Neural cell (in vitro differentiated cells): ENCODE measurements at regions not wholly inside any gene's neighbourhood (a gene's known extent, or its start where the extent isn't known, plus 50 kb on each side); places are given as distances from the start of the nearest gene placed in this dataset.

Experiments
- H2AFZ ChIP-seq: fragments of 200-600, 300-800 bp; sonication (generic), shearing (Covaris generic); 2 replicates; pipeline ENCODE4 v1.6.0; 2014; ENCODE audit warnings: low read depth, mild to moderate bottlenecking, antibody characterized with exemption, low read length, moderate library complexity
- H3F3A ChIP-seq: fragments of 200-600 bp; shearing (Covaris generic); 2 replicates; pipeline ENCODE4 v1.6.1; 2016; ENCODE audit warnings: mild to moderate bottlenecking, moderate library complexity, mixed read lengths, antibody characterized with exemption, low read length; ENCODE audit not compliant: insufficient read depth, poor library complexity, severe bottlenecking
- H3K27ac ChIP-seq: fragments of 200-600, 300-800 bp; sonication (generic), shearing (Covaris generic); 2 replicates; pipeline ENCODE4 v1.5.1; 2014; ENCODE audit warnings: mild to moderate bottlenecking, low read length, moderate library complexity
- H3K27me3 ChIP-seq: fragments of 300-800, 200-600 bp; sonication (generic), shearing (Covaris generic); 2 replicates; pipeline ENCODE4 v1.6.0; 2014; ENCODE audit warnings: mild to moderate bottlenecking, low read depth, low read length, moderate library complexity; ENCODE audit not compliant: insufficient read depth
- H3K36me3 ChIP-seq: fragments of 300-800, 200-600 bp; sonication (generic), shearing (Covaris generic); 2 replicates; pipeline ENCODE4 v1.5.1; 2014; ENCODE audit warnings: mild to moderate bottlenecking, antibody characterized with exemption, low read length, moderate library complexity; ENCODE audit not compliant: insufficient read depth
- H3K4me2 ChIP-seq: fragments of 300-800, 200-600 bp; sonication (generic), shearing (Covaris generic); 2 replicates; pipeline ENCODE4 v1.6.0; 2014; ENCODE audit warnings: mild to moderate bottlenecking, low read length
- H3K4me3 ChIP-seq: fragments of 300-800, 200-600 bp; sonication (generic), shearing (Covaris generic); 2 replicates; pipeline ENCODE4 v1.5.1; 2014; ENCODE audit warnings: mild to moderate bottlenecking, low read length, moderate library complexity
- H3K79me2 ChIP-seq: fragments of 200-600 bp; shearing (Covaris generic); replicated peaks from 2 replicates; pipeline ENCODE4 v1.6.0; 2014; ENCODE audit warnings: mild to moderate bottlenecking, low read length, moderate library complexity; ENCODE audit not compliant: insufficient read depth
- H3K9ac ChIP-seq: fragments of 300-800, 200-600 bp; sonication (generic), shearing (Covaris generic); 2 replicates; pipeline ENCODE4 v1.6.1; 2016; ENCODE audit warnings: mild to moderate bottlenecking, low read length, mixed read lengths
- H3K9me2 ChIP-seq: fragments of 200-600 bp; shearing (Covaris generic); 2 replicates; pipeline ENCODE4 v1.6.1; 2016; ENCODE audit warnings: mild to moderate bottlenecking, low read length, mixed read lengths; ENCODE audit not compliant: insufficient read depth
- H3K9me3 ChIP-seq: fragments of 200-600, 300-800 bp; sonication (generic), shearing (Covaris generic); 2 replicates; pipeline ENCODE4 v1.6.1; 2016; ENCODE audit warnings: mild to moderate bottlenecking, mixed run types, low read length, moderate library complexity, mixed read lengths
- H4K20me1 ChIP-seq: fragments of 200-600 bp; shearing (Covaris generic); 2 replicates; pipeline ENCODE4 v1.6.1; 2016; ENCODE audit warnings: mild to moderate bottlenecking, mixed run types; ENCODE audit not compliant: insufficient read depth
- CTCF ChIP-seq: fragments of 450-650 bp; IDR thresholded peaks from 2 replicates; pipeline ENCODE4 v1.5.1; 2014; ENCODE audit warnings: antibody characterized with exemption, mild to moderate bottlenecking, moderate library complexity; ENCODE audit not compliant: poor library complexity, severe bottlenecking
- EP300 ChIP-seq: fragments of 450-650 bp; conservative IDR thresholded peaks from 2 replicates; pipeline ENCODE4 v1.6.1; 2014; ENCODE audit warnings: antibody characterized with exemption, mild to moderate bottlenecking, moderate library complexity; ENCODE audit not compliant: poor library complexity, severe bottlenecking
- EZH2 ChIP-seq: fragments of 200-600, 300-800 bp; shearing (Covaris generic), sonication (generic); IDR thresholded peaks from 2 replicates; pipeline ENCODE4 v1.6.1; 2014; ENCODE audit warnings: antibody characterized with exemption, low read length, borderline replicate concordance, mild to moderate bottlenecking; ENCODE audit not compliant: insufficient read depth, poor library complexity, severe bottlenecking
- MXI1 ChIP-seq: fragments of 450-650 bp; conservative IDR thresholded peaks from 2 replicates; pipeline ENCODE4 v1.6.1; 2014; ENCODE audit warnings: antibody characterized with exemption, mild to moderate bottlenecking; ENCODE audit not compliant: poor library complexity, severe bottlenecking
- POLR2AphosphoS5 ChIP-seq: IDR thresholded peaks from 2 replicates; pipeline ENCODE4 v1.6.1; 2012
- RAD21 ChIP-seq: fragments of 450-650 bp; conservative IDR thresholded peaks from 2 replicates; pipeline ENCODE4 v1.6.1; 2014; ENCODE audit warnings: antibody characterized with exemption, mild to moderate bottlenecking, moderate library complexity
- REST ChIP-seq: IDR thresholded peaks from 2 replicates; pipeline ENCODE4 v1.6.1; 2012; ENCODE audit warnings: borderline replicate concordance
- SMC3 ChIP-seq: fragments of 450-650 bp; conservative IDR thresholded peaks from 2 replicates; pipeline ENCODE4 v1.6.1; 2014; ENCODE audit warnings: antibody characterized with exemption, mild to moderate bottlenecking, moderate library complexity; ENCODE audit not compliant: poor library complexity
- TAF1 ChIP-seq: IDR thresholded peaks from 2 replicates; pipeline ENCODE4 v1.6.1; 2012; ENCODE audit warnings: low read depth

- H3K4me2 ChIP-seq = no peak overlapping the region
Measured at GRCh38 chr6:145275019-145275418, 460.3 kb downstream of the EPM2A start.

GRCh38 chr6:145275787-145276186 is 459.5 kb downstream of the EPM2A start:
- Histone ChIP-seq H3K79me2 (no peaks in the 10 kb centered on the region), H2AFZ (no peak overlapping the region), H3K4me2 (no peak overlapping the region), H3K36me3 (no peaks in the 10 kb centered on the region), H3K4me3 (no peak overlapping the region), H3K9ac (no peak overlapping the region), H3K9me3 (no peaks in the 10 kb centered on the region), H3K27me3 (no peaks in the 10 kb centered on the region), H3F3A (no peaks in the 10 kb centered on the region), H3K27ac (no peak overlapping the region), H3K9me2 (no peaks in the 10 kb centered on the region), H4K20me1 (no peaks in the 10 kb centered on the region)
- TF ChIP-seq EP300 (no peak), SMC3 (no peak), CTCF (no peak), EZH2 (no peak), MXI1 (no peak), REST (no peak)

More at GRCh38 chr6:145275019-145275418, 460.3 kb downstream of the EPM2A start:
- H3F3A ChIP-seq = no peaks in the 10 kb centered on the region
- H3K36me3 ChIP-seq = no peaks in the 10 kb centered on the region
- H2AFZ ChIP-seq = no peak overlapping the region
- no peaks in the 10 kb centered on the region for H3K27me3 ChIP-seq
- TF ChIP-seq EP300 (no peak), MXI1 (no peak), POLR2AphosphoS5 (no peak), EZH2 (no peak), SMC3 (no peak), RAD21 (no peak), REST (no peak), TAF1 (no peak), CTCF (no peak)
- no peaks in the 10 kb centered on the region for H3K9me2 ChIP-seq
- H4K20me1 ChIP-seq = no peaks in the 10 kb centered on the region
- H3K9ac ChIP-seq = no peak overlapping the region
- no peak overlapping the region for H3K4me3 ChIP-seq
- H3K79me2 ChIP-seq = no peaks in the 10 kb centered on the region
- H3K9me3 ChIP-seq = no peaks in the 10 kb centered on the region
- H3K27ac ChIP-seq = no peak overlapping the region
